WI38 (cell line): ENCODE measurements at regions not wholly inside any gene's neighbourhood (a gene's known extent, or its start where the extent isn't known, plus 50 kb on each side); places are given as distances from the start of the nearest gene placed in this dataset.

Source experiments
- H3K4me3 ChIP-seq: 2 replicates; pipeline ENCODE4 v1.5.1; 2011; ENCODE audit warnings: low read depth, mild to moderate bottlenecking, control low read depth, low read length
- TF ChIP-seq, protein P1 (sequence below): IDR thresholded peaks from 2 replicates; pipeline ENCODE4 v1.5.1; 2012; ENCODE audit warnings: low read depth, mild to moderate bottlenecking, control low read depth, low read length

DNA sequence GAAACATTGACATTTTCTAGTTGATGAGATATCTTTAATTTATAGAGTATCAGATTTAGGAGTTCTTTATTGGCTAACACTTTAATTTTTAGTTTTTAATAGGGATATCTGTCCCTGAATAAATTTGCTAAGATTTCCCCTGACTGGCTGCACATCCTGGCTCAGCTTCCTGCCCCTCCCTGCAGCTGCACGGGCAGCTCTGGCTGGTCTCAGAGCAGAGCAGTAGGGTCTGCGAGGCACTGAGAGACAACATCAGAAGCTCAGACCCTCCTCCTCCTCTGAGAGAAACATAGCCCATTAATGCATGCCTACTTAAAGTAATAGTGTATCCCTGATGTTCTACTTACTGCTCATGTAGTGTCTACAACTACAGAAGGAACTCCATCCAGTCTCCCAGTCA, 139.2 kb downstream of the TNFSF13B start:
- H3K4me3 ChIP-seq, result no peak overlapping the region
- TF ChIP-seq, protein P1, sequence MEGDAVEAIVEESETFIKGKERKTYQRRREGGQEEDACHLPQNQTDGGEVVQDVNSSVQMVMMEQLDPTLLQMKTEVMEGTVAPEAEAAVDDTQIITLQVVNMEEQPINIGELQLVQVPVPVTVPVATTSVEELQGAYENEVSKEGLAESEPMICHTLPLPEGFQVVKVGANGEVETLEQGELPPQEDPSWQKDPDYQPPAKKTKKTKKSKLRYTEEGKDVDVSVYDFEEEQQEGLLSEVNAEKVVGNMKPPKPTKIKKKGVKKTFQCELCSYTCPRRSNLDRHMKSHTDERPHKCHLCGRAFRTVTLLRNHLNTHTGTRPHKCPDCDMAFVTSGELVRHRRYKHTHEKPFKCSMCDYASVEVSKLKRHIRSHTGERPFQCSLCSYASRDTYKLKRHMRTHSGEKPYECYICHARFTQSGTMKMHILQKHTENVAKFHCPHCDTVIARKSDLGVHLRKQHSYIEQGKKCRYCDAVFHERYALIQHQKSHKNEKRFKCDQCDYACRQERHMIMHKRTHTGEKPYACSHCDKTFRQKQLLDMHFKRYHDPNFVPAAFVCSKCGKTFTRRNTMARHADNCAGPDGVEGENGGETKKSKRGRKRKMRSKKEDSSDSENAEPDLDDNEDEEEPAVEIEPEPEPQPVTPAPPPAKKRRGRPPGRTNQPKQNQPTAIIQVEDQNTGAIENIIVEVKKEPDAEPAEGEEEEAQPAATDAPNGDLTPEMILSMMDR, result no peak

DNA sequence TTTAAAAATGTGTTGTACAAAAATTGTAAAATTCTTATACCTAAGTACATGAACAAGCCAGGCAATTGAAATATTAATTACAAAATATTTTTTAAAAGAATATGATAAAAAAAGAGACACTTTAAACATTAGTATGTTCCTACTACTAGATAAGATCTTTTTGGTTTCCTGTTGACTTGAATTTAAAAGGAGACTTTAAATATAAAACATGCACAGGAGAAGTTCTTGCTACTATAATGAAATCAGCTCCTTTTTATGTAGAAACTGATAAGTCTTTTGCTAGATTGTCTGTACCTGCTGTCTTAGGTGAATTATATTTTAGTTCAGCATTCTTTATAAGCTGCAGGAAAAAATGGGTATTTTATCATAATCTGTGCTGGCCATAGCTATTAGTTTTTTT, 140.2 kb downstream of the TNFSF13B start:
- TF ChIP-seq, protein P1, result no peak
- H3K4me3 ChIP-seq, result no peak overlapping the region

DNA sequence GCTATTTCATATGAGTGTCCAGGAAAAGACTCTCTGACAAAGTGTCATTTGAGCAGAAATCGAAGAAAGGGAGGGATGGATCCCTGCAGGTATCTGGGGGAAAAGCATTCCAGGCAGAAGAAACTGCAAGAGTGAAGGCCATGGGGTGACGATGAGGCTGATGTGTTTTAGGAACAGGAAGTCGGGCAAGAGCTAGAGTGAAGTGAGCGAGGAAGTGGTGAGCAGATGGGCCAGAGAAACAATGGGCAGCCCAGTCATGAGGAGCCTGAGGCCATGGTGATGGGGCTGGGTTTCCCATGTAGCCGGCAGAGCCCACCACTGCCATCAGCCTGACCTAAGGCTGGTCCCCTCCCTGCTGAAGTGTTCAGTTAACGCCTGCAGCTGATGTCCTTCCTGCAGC, 150.2 kb downstream of the TNFSF13B start:
- H3K4me3 ChIP-seq, result no peak overlapping the region
- TF ChIP-seq, protein P1, result no peak

DNA sequence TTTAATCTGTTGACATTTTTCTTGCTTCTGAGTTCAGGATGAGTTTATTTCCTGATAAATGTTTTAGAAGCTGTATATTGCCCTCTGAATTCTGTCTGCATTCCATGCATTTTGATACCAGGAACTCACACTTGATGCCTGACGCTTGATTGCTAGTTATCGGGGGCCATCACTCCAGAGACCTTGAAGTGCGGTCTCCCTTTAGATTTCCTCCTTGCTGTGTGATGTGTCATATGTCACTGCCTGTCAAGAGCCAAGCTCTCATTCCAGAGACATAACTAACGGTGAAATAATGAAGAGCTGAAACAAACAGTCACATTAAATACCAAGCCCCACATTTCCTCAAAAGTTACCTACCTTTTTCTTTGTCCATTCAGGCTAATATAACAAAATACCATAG, 155.5 kb downstream of the TNFSF13B start:
- no peak overlapping the region for H3K4me3 ChIP-seq
- TF ChIP-seq, protein P1, result no peak

DNA sequence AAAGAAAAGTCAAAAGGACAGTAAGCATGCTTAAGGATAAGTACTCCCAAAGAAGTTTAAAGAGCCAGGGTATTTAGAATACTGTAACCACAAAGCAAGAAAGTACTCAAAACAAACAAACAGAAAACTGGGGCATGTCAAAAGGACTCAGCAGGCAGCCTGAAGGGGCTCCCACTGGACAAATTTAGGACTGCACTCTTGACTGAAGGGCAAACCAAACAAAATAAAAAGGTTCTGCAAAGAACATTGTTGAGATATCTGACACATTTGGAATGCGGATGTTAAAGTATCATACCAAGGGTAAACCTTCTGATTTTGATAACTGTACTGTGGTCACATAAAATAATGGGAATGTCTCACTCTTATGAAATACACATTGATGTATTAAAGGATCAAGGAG, 157.4 kb downstream of the TNFSF13B start:
- no peak overlapping the region for H3K4me3 ChIP-seq
- TF ChIP-seq, protein P1, result no peak

DNA sequence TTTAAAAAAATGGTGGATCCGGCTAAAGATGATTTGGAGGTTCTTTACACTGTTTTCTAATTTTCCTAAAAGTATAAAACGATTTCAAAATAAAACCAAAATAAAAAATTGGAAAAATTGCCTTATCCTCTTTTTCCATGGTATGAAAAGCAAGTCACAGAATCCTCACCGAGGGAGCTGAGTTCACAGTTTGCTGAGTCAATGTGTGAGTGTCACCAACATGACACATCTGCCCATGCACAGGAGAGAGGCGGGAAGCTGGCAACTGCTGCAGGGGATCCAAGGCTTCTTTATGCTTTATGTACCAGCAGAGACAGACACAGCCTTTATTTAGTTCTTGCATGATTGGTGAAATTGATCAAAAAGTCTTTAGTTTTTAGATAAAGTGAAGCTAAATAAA, 157.8 kb downstream of the TNFSF13B start:
- TF ChIP-seq, protein P1, result no peak
- H3K4me3 ChIP-seq, result no peak overlapping the region

DNA sequence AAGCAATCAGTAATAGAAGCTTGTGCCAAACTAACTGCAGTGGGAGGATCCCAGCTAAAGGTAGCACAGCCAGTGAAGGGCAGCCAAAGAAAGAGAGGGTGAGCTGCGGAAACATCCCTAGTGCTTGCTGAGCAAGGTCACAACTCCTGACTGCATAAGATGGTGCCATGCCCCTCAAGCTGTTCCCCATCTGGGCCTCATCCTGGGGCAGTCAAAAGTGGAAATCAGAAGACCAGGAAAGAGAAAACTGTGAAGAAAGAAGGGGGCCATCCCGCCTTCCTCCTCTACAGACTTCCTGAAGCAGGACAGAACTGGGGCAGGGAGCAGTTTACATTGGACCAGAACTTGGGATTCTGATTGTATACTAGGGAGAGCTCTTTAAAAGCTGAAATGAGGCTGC, 159.2 kb downstream of the TNFSF13B start:
- TF ChIP-seq, protein P1, result no peak
- H3K4me3 ChIP-seq, result no peak overlapping the region
